Neural cell (in vitro differentiated cells): ENCODE measurements at regions not wholly inside any gene's neighbourhood (a gene's known extent, or its start where the extent isn't known, plus 50 kb on each side); places are given as distances from the start of the nearest gene placed in this dataset.

Experiments used
- H2AFZ ChIP-seq: fragments of 200-600, 300-800 bp; sonication (generic), shearing (Covaris generic); 2 replicates; pipeline ENCODE4 v1.6.0; 2014; ENCODE audit warnings: low read depth, mild to moderate bottlenecking, antibody characterized with exemption, low read length, moderate library complexity
- H3F3A ChIP-seq: fragments of 200-600 bp; shearing (Covaris generic); 2 replicates; pipeline ENCODE4 v1.6.1; 2016; ENCODE audit warnings: mild to moderate bottlenecking, moderate library complexity, mixed read lengths, antibody characterized with exemption, low read length; ENCODE audit not compliant: insufficient read depth, poor library complexity, severe bottlenecking
- H3K27ac ChIP-seq: fragments of 200-600, 300-800 bp; sonication (generic), shearing (Covaris generic); 2 replicates; pipeline ENCODE4 v1.5.1; 2014; ENCODE audit warnings: mild to moderate bottlenecking, low read length, moderate library complexity
- H3K27me3 ChIP-seq: fragments of 300-800, 200-600 bp; sonication (generic), shearing (Covaris generic); 2 replicates; pipeline ENCODE4 v1.6.0; 2014; ENCODE audit warnings: mild to moderate bottlenecking, low read depth, low read length, moderate library complexity; ENCODE audit not compliant: insufficient read depth
- H3K36me3 ChIP-seq: fragments of 300-800, 200-600 bp; sonication (generic), shearing (Covaris generic); 2 replicates; pipeline ENCODE4 v1.5.1; 2014; ENCODE audit warnings: mild to moderate bottlenecking, antibody characterized with exemption, low read length, moderate library complexity; ENCODE audit not compliant: insufficient read depth
- H3K4me2 ChIP-seq: fragments of 300-800, 200-600 bp; sonication (generic), shearing (Covaris generic); 2 replicates; pipeline ENCODE4 v1.6.0; 2014; ENCODE audit warnings: mild to moderate bottlenecking, low read length
- H3K4me3 ChIP-seq: fragments of 300-800, 200-600 bp; sonication (generic), shearing (Covaris generic); 2 replicates; pipeline ENCODE4 v1.5.1; 2014; ENCODE audit warnings: mild to moderate bottlenecking, low read length, moderate library complexity
- H3K79me2 ChIP-seq: fragments of 200-600 bp; shearing (Covaris generic); replicated peaks from 2 replicates; pipeline ENCODE4 v1.6.0; 2014; ENCODE audit warnings: mild to moderate bottlenecking, low read length, moderate library complexity; ENCODE audit not compliant: insufficient read depth
- H3K9ac ChIP-seq: fragments of 300-800, 200-600 bp; sonication (generic), shearing (Covaris generic); 2 replicates; pipeline ENCODE4 v1.6.1; 2016; ENCODE audit warnings: mild to moderate bottlenecking, low read length, mixed read lengths
- H3K9me2 ChIP-seq: fragments of 200-600 bp; shearing (Covaris generic); 2 replicates; pipeline ENCODE4 v1.6.1; 2016; ENCODE audit warnings: mild to moderate bottlenecking, low read length, mixed read lengths; ENCODE audit not compliant: insufficient read depth
- H3K9me3 ChIP-seq: fragments of 200-600, 300-800 bp; sonication (generic), shearing (Covaris generic); 2 replicates; pipeline ENCODE4 v1.6.1; 2016; ENCODE audit warnings: mild to moderate bottlenecking, mixed run types, low read length, moderate library complexity, mixed read lengths
- H4K20me1 ChIP-seq: fragments of 200-600 bp; shearing (Covaris generic); 2 replicates; pipeline ENCODE4 v1.6.1; 2016; ENCODE audit warnings: mild to moderate bottlenecking, mixed run types; ENCODE audit not compliant: insufficient read depth
- EP300 ChIP-seq: fragments of 450-650 bp; conservative IDR thresholded peaks from 2 replicates; pipeline ENCODE4 v1.6.1; 2014; ENCODE audit warnings: antibody characterized with exemption, mild to moderate bottlenecking, moderate library complexity; ENCODE audit not compliant: poor library complexity, severe bottlenecking
- EZH2 ChIP-seq: fragments of 200-600, 300-800 bp; shearing (Covaris generic), sonication (generic); IDR thresholded peaks from 2 replicates; pipeline ENCODE4 v1.6.1; 2014; ENCODE audit warnings: antibody characterized with exemption, low read length, borderline replicate concordance, mild to moderate bottlenecking; ENCODE audit not compliant: insufficient read depth, poor library complexity, severe bottlenecking
- RAD21 ChIP-seq: fragments of 450-650 bp; conservative IDR thresholded peaks from 2 replicates; pipeline ENCODE4 v1.6.1; 2014; ENCODE audit warnings: antibody characterized with exemption, mild to moderate bottlenecking, moderate library complexity
- REST ChIP-seq: IDR thresholded peaks from 2 replicates; pipeline ENCODE4 v1.6.1; 2012; ENCODE audit warnings: borderline replicate concordance
- TAF1 ChIP-seq: IDR thresholded peaks from 2 replicates; pipeline ENCODE4 v1.6.1; 2012; ENCODE audit warnings: low read depth

DNA sequence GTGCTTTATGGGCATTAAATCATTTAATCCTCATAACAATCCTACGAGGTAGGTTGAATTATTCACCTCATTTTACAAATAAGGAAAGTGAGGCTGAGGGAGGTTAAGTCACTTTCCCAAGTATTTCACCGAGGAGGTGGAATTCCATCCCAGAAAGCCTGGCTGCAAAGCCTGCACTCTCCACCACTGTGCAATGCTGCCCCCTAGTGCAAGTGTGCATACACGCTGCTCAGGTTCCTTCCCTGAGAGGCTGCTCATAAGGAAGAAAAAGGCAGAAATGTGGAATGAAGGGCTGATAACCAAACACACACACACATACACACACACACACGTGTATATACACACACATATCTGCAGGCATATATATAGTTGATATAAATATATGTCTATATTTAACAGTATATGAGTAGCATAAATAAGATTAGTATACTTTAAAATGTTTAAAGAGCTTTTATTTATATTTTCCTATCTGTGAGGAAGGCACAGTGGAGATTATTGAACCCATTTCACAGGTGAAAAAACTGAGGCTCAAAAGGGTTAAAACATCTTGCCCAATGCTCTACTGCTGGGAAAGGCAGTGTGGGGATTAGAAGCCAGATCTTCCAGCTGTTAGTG, 714.5 kb upstream of the TENM3 start (continued):
- TF ChIP-seq REST: no peak
- TF ChIP-seq EZH2: no peak

GRCh38 chr4:181529537-181529936, 713.7 kb upstream of the TENM3 start:
- H3K9me3 ChIP-seq: no peaks in the 10 kb centered on the region
- H2AFZ ChIP-seq: no peak overlapping the region

More at GRCh38 chr4:181529537-181529936, 713.7 kb upstream of the TENM3 start:
- H3K4me2 ChIP-seq: no peak overlapping the region
- H3K27ac ChIP-seq: no peak overlapping the region
- no peaks in the 10 kb centered on the region for H3K36me3 ChIP-seq
- H3K27me3 ChIP-seq: no peaks in the 10 kb centered on the region
- H4K20me1 ChIP-seq: no peaks in the 10 kb centered on the region
- TF ChIP-seq TAF1: no peak
- TF ChIP-seq RAD21: no peak
- TF ChIP-seq REST: no peak
- TF ChIP-seq EP300: no peak
- TF ChIP-seq EZH2: no peak
- no peak overlapping the region for H3K4me3 ChIP-seq
- H3K9ac ChIP-seq: no peak overlapping the region
- no peaks in the 10 kb centered on the region for H3K79me2 ChIP-seq
- H3K9me2 ChIP-seq: no peaks in the 10 kb centered on the region
- no peaks in the 10 kb centered on the region for H3F3A ChIP-seq
